ENCODE measurements at regions not wholly inside any gene's neighbourhood (a gene's known extent, or its start where the extent isn't known, plus 50 kb on each side); places are given as distances from the start of the nearest gene placed in this dataset.

GRCh38 chr2:101545950-101546349 lies 71.0 kb upstream of the RFX8 start:
- TF ChIP-seq CTCF (IDR thresholded peaks at IDR 0.05) (no peak), POLR2AphosphoS5 (IDR thresholded peaks at IDR 0.05) (no peak), POLR2A (IDR thresholded peaks at IDR 0.05) (no peak)
